ENCODE measurements at regions not wholly inside any gene's neighbourhood (a gene's known extent, or its start where the extent isn't known, plus 50 kb on each side); places are given as distances from the start of the nearest gene placed in this dataset.

DNA sequence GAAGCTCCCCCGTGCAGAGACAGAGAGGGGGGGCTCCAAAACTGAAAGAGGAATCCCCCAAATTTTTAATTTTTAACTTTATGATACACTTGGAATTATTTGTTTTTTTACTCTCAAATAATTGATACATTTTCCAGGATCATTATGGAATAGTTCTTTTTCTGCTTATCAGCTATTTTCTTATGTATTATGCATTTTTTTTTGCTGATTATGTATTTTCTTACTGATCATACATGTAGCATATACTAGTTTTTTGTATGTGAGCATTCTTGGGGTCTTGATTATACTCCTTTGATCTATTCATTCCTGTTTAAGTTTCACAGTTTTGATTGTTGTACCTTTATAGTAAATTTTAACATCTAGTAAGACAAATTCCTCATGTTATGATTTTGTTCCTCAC, 55.5 kb upstream of the LDHB start:
- no peak for DNase-seq
- Histone ChIP-seq H3K4me1 (no peaks in the 10 kb centered on the region), H3K4me3 (no peak overlapping the region), H3K36me3 (no peaks in the 10 kb centered on the region), H3K27me3 (no peaks in the 10 kb centered on the region), H3K27ac (no peak overlapping the region), H3K9me3 (no peaks in the 10 kb centered on the region)
- TF ChIP-seq, protein P1, sequence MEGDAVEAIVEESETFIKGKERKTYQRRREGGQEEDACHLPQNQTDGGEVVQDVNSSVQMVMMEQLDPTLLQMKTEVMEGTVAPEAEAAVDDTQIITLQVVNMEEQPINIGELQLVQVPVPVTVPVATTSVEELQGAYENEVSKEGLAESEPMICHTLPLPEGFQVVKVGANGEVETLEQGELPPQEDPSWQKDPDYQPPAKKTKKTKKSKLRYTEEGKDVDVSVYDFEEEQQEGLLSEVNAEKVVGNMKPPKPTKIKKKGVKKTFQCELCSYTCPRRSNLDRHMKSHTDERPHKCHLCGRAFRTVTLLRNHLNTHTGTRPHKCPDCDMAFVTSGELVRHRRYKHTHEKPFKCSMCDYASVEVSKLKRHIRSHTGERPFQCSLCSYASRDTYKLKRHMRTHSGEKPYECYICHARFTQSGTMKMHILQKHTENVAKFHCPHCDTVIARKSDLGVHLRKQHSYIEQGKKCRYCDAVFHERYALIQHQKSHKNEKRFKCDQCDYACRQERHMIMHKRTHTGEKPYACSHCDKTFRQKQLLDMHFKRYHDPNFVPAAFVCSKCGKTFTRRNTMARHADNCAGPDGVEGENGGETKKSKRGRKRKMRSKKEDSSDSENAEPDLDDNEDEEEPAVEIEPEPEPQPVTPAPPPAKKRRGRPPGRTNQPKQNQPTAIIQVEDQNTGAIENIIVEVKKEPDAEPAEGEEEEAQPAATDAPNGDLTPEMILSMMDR (IDR thresholded peaks at IDR 0.05) = no peak
- intact Hi-C loops (cut with DNase I; ENCODE audit: low total_unique reads) = no loop called here

DNA sequence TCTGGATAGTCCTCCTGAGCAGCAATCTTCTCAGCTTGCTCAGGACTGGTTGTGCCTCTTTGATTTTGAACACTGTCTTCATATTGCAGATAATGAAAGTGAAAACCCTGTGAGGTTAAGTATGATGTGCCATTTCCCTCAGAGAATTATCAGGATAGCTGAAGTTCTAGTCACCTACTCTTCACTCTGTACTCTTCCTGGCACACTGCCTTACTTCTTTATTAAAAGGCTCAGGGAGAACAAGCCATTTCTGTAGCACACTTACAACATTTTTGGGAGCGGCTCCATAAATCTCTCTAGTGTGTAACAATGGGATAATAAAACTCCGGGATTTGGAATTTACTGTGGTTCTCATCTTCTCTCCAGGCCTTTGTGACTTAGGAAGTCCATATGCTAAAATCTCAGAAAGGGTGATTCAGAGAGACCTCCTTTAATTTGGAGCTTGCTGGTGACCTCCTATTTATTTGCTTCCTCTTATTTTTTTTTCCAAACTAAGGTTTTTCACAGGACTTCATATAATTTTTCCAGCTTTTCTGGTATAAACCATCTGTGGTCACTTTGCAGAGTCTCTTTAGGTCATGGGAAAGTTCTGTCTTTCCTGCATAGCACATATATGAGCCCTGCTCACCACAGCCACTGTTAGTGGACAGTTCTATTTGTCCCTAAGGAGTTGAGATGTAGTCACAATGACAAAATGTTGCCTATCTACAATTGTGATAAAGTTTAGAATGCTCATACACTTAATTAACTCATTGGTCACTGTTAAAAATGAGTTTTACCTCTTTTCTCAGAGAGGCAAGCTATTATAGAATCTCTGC, 53.5 kb upstream of the LDHB start:
- intact Hi-C loops (cut with DNase I; ENCODE audit: low total_unique reads) = no loop called here

More for the DNA sequence above, 53.5 kb upstream of the LDHB start:
- H3K27ac ChIP-seq = peak overlapping the region; percentile 36 to 46
- no peak overlapping the region for H3K4me3 ChIP-seq
- no peaks in the 10 kb centered on the region for H3K4me1 ChIP-seq
- TF ChIP-seq POLR2A (IDR thresholded peaks at IDR 0.05) = no peak
- TF ChIP-seq, protein P1 (IDR thresholded peaks at IDR 0.05) = no peak
- H3K36me3 ChIP-seq = no peaks in the 10 kb centered on the region
- no peaks in the 10 kb centered on the region for H3K27me3 ChIP-seq
- DNase-seq = no peak
- no peaks in the 10 kb centered on the region for H3K9me3 ChIP-seq

Measured in uterus (tissue), 3 donors.